ENCODE measurements at regions not wholly inside any gene's neighbourhood (a gene's known extent, or its start where the extent isn't known, plus 50 kb on each side); places are given as distances from the start of the nearest gene placed in this dataset.

GRCh38 chr5:125295405-125295872 is 549.0 kb upstream of the ZNF608 start:
- Histone ChIP-seq H3K4me3 (ENCODE audit: low read depth, low read length, poor library complexity, severe bottlenecking) (no peak overlapping the region), H2AFZ (ENCODE audit: low read length) (no peak overlapping the region), H3K9me3 (ENCODE audit: low read length) (no peaks in the 10 kb centered on the region), H3K4me1 (ENCODE audit: insufficient read depth, low read length, poor library complexity, severe bottlenecking) (peaks cover 25% of the 10 kb centered on the region), H3K4me2 (ENCODE audit: low read length) (no peak overlapping the region), H3K27ac (ENCODE audit: low read depth, low read length, poor library complexity, severe bottlenecking) (no peak overlapping the region), H4K20me1 (ENCODE audit: insufficient read depth, low read length) (no peaks in the 10 kb centered on the region), H3K36me3 (ENCODE audit: insufficient read depth, low read length) (no peaks in the 10 kb centered on the region), H3K79me2 (ENCODE audit: insufficient read depth, low read depth, low read length) (no peaks in the 10 kb centered on the region), H3K9me2 (ENCODE audit: insufficient read depth, low read length) (no peaks in the 10 kb centered on the region)
- TF ChIP-seq CTCF (conservative IDR thresholded peaks at IDR 0.05; ENCODE audit: low read length) (no peak), EZH2phosphoT487 (IDR thresholded peaks at IDR 0.05; ENCODE audit: borderline replicate concordance, low read depth, low read length) (no peak)
- BruUV-seq (replicated peaks): no TSS peak
- CTCF ChIA-PET (ENCODE audit: unreplicated experiment): no interaction called here
- DNase-seq (ENCODE audit: low spot score): no peak
- POLR2A ChIA-PET: interaction anchor here (0.7 to 1.2 kb wide), 2 partner anchors 31 to 542 kb away, joined by 3 read pairs; no protein-coding TSS in a partner anchor
- intact Hi-C loops (cut with micrococcal nuclease; ENCODE audit: unreplicated experiment): no loop called here

- CTCF ChIA-PET (ENCODE audit: unreplicated experiment): interaction anchor here (1.1 kb wide), 1 partner anchor 13 kb away, joined by 5 read pairs; no protein-coding TSS in a partner anchor
- Histone ChIP-seq H4K20me1 (ENCODE audit: insufficient read depth, low read length) (no peaks in the 10 kb centered on the region), H3K9me3 (ENCODE audit: low read length) (no peaks in the 10 kb centered on the region), H3K4me1 (ENCODE audit: insufficient read depth, low read length, poor library complexity, severe bottlenecking) (peaks cover 8% of the 10 kb centered on the region), H3K4me2 (ENCODE audit: low read length) (no peak overlapping the region), H3K4me3 (ENCODE audit: low read depth, low read length, poor library complexity, severe bottlenecking) (no peak overlapping the region), H3K27ac (ENCODE audit: low read depth, low read length, poor library complexity, severe bottlenecking) (no peak overlapping the region), H3K79me2 (ENCODE audit: insufficient read depth, low read depth, low read length) (no peaks in the 10 kb centered on the region), H2AFZ (ENCODE audit: low read length) (peak overlapping the region; percentile 12), H3K9me2 (ENCODE audit: insufficient read depth, low read length) (no peaks in the 10 kb centered on the region), H3K36me3 (ENCODE audit: insufficient read depth, low read length) (no peaks in the 10 kb centered on the region)
- intact Hi-C loops (cut with micrococcal nuclease; ENCODE audit: unreplicated experiment): no loop called here
- POLR2A ChIA-PET: interaction anchor here (1.2 to 1.7 kb wide), 3 partner anchors 10 to 302 kb away, joined by 3 to 4 read pairs (median 3); no protein-coding TSS in a partner anchor
- no TSS peak for BruUV-seq (replicated peaks)
- no peak for TF ChIP-seq EZH2phosphoT487 (IDR thresholded peaks at IDR 0.05; ENCODE audit: borderline replicate concordance, low read depth, low read length)
- TF ChIP-seq CTCF (conservative IDR thresholded peaks at IDR 0.05; ENCODE audit: low read length): no peak
- no peak for DNase-seq (ENCODE audit: low spot score)
Observed at GRCh38 chr5:125298258-125298657, 551.8 kb upstream of the ZNF608 start.

- Histone ChIP-seq H3K4me2 (ENCODE audit: low read length) (no peak overlapping the region), H4K20me1 (ENCODE audit: insufficient read depth, low read length) (no peaks in the 10 kb centered on the region), H2AFZ (ENCODE audit: low read length) (peak overlapping the region; percentile 12; the same call in 1 of the 2 replicates), H3K27ac (ENCODE audit: low read depth, low read length, poor library complexity, severe bottlenecking) (no peak overlapping the region), H3K4me3 (ENCODE audit: low read depth, low read length, poor library complexity, severe bottlenecking) (no peak overlapping the region), H3K36me3 (ENCODE audit: insufficient read depth, low read length) (no peaks in the 10 kb centered on the region), H3K79me2 (ENCODE audit: insufficient read depth, low read depth, low read length) (no peaks in the 10 kb centered on the region), H3K9me3 (ENCODE audit: low read length) (no peaks in the 10 kb centered on the region), H3K4me1 (ENCODE audit: insufficient read depth, low read length, poor library complexity, severe bottlenecking) (peaks cover 2% of the 10 kb centered on the region), H3K9me2 (ENCODE audit: insufficient read depth, low read length) (no peaks in the 10 kb centered on the region)
- intact Hi-C loops (cut with micrococcal nuclease; ENCODE audit: unreplicated experiment): no loop called here
- ChIA-PET POLR2A (interaction anchor here (0.5 to 1.7 kb wide), 5 partner anchors 10 to 376 kb away, joined by 3 to 5 read pairs (median 3); no protein-coding TSS in a partner anchor), CTCF (ENCODE audit: unreplicated experiment) (interaction anchor here (1.1 kb wide), 1 partner anchor 12 kb away, joined by 5 read pairs; no protein-coding TSS in a partner anchor)
- no peak for DNase-seq (ENCODE audit: low spot score)
- no TSS peak for BruUV-seq (replicated peaks)
- TF ChIP-seq EZH2phosphoT487 (IDR thresholded peaks at IDR 0.05; ENCODE audit: borderline replicate concordance, low read depth, low read length) (no peak), CTCF (conservative IDR thresholded peaks at IDR 0.05; ENCODE audit: low read length) (no peak)
Observed at GRCh38 chr5:125298746-125299379, 552.4 kb upstream of the ZNF608 start.
